Adrenal gland (tissue), 5 donors: ENCODE measurements at regions not wholly inside any gene's neighbourhood (a gene's known extent, or its start where the extent isn't known, plus 50 kb on each side); places are given as distances from the start of the nearest gene placed in this dataset.

ENCODE experiments used
- CTCF ChIP-seq, 6 experiments: fragments of 450-650 bp in 4 of 6; fragments of 200-600 bp in 2 of 6; sonication (generic) in 1 of 6; IDR thresholded peaks; 1 replicate in 5 of 6; 2 replicates in 1 of 6; pipeline versions ENCODE4 v1.5.1 to v1.8.0; 2016 to 2021; ENCODE audit warnings: antibody characterized with exemption in 6 of 6, mild to moderate bottlenecking in 2 of 6, moderate library complexity in 1 of 6
- POLR2A ChIP-seq, 2 donors: fragments of 450-650 bp; IDR thresholded peaks; one replicate each; pipeline ENCODE4 v1.6.1; 2017; ENCODE audit warnings: antibody characterized with exemption in 2 of 2, mild to moderate bottlenecking in 2 of 2, moderate library complexity in 1 of 2
- donor health status: DM: no; HTN: no; CAD: no.

GRCh38 chr17:5678171-5678570 is 93.9 kb upstream of the NLRP1 start:
- TF ChIP-seq CTCF (IDR thresholded peaks at IDR 0.05) (no peak), POLR2A (IDR thresholded peaks at IDR 0.05) (no peak)
